Sigmoid colon (tissue), 4 donors: ENCODE measurements at regions not wholly inside any gene's neighbourhood (a gene's known extent, or its start where the extent isn't known, plus 50 kb on each side); places are given as distances from the start of the nearest gene placed in this dataset.

Experiments used
- POLR2AphosphoS5 ChIP-seq, 4 donors: sonication (generic); formaldehyde crosslinking; IDR thresholded peaks; one replicate each; pipeline ENCODE4 v1.6.1; 2017; ENCODE audit warnings: antibody characterized with exemption in 4 of 4
- TF ChIP-seq, protein P1 (sequence below), 4 experiments: fragments of 450-650 bp in 3 of 4; fragments of 200-600 bp in 1 of 4; IDR thresholded peaks; one replicate each; pipeline ENCODE4 v1.5.1; 2016 to 2019; ENCODE audit warnings: antibody characterized with exemption in 4 of 4, mild to moderate bottlenecking in 3 of 4, moderate library complexity in 2 of 4

DNA sequence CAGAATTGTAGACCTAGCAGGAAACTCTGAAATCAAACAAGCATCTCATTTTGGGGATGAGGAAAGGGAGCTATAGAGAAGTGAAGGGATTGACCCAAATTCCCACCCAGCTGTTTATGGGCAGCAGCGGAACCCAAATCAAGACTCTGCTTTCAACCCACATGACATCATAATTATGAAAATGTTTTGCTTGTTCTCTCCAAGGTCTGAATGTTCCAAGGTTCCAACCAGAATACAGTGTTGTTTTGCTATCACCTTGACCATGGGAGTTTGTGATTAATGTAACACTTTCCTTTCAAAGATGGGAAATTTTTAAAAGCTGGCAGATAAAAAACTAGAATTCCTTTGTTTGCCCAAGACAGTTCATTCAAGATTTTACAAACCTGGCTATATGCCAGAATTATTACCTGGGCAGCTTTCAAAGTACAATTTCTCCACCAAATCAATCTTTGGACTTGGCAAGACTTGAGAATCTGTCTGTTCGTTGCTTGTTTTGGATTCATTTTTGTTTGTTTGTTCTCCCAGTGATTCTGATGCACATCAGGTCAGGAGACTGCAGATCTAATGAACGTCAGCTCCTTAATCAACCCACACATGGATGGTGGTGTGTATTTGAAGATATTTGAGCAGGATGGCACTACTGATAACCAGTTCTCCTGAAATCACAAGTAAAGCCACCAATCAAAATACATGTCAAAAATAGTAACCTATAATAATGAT lies 322.7 kb downstream of the FOXO1 start:
- TF ChIP-seq, protein P1, sequence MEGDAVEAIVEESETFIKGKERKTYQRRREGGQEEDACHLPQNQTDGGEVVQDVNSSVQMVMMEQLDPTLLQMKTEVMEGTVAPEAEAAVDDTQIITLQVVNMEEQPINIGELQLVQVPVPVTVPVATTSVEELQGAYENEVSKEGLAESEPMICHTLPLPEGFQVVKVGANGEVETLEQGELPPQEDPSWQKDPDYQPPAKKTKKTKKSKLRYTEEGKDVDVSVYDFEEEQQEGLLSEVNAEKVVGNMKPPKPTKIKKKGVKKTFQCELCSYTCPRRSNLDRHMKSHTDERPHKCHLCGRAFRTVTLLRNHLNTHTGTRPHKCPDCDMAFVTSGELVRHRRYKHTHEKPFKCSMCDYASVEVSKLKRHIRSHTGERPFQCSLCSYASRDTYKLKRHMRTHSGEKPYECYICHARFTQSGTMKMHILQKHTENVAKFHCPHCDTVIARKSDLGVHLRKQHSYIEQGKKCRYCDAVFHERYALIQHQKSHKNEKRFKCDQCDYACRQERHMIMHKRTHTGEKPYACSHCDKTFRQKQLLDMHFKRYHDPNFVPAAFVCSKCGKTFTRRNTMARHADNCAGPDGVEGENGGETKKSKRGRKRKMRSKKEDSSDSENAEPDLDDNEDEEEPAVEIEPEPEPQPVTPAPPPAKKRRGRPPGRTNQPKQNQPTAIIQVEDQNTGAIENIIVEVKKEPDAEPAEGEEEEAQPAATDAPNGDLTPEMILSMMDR (IDR thresholded peaks at IDR 0.05): no peak
- no peak for TF ChIP-seq POLR2AphosphoS5 (IDR thresholded peaks at IDR 0.05)
